Keratinocyte (primary cell): ENCODE measurements at regions not wholly inside any gene's neighbourhood (a gene's known extent, or its start where the extent isn't known, plus 50 kb on each side); places are given as distances from the start of the nearest gene placed in this dataset.

ENCODE experiments used
- EZH2 ChIP-seq: IDR thresholded peaks from one replicate; pipeline ENCODE4 v1.6.1; 2012; ENCODE audit warnings: inconsistent platforms, mild to moderate bottlenecking, low read length, moderate library complexity
- TF ChIP-seq, protein P1 (sequence below), 3 experiments: IDR thresholded peaks in 1 of 3; conservative IDR thresholded peaks in 1 of 3; optimal IDR thresholded peaks in 1 of 3; 2 replicates in 2 of 3; 3 replicates in 1 of 3; pipeline versions ENCODE3 to v1.5.1; 2011; ENCODE audit warnings: low read length in 3 of 3, mild to moderate bottlenecking in 3 of 3, moderate library complexity in 2 of 3, control low read depth in 1 of 3, inconsistent platforms in 1 of 3; ENCODE audit not compliant: insufficient read depth in 2 of 3; ENCODE audit errors: extremely low read depth in 1 of 3

DNA sequence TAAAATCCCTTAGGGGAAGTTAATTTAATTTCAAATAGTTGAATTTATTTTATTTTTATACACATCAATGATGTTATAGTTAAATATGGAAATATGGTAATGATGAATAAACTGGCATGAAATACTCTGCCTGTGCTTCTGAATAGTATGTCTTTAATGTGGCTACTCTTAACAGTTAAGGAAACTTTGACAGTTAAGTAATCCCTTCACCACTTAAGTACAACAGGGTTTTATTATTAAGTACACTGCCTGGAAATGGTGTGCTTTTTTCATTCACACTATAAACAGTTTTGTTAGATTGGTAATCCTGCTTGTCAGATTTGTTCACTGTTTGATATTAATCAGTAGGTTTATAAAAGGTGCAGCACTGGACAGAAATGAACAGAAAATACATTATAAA is 412.0 kb upstream of the ZEB2 start:
- no peak for TF ChIP-seq EZH2
- TF ChIP-seq, protein P1, sequence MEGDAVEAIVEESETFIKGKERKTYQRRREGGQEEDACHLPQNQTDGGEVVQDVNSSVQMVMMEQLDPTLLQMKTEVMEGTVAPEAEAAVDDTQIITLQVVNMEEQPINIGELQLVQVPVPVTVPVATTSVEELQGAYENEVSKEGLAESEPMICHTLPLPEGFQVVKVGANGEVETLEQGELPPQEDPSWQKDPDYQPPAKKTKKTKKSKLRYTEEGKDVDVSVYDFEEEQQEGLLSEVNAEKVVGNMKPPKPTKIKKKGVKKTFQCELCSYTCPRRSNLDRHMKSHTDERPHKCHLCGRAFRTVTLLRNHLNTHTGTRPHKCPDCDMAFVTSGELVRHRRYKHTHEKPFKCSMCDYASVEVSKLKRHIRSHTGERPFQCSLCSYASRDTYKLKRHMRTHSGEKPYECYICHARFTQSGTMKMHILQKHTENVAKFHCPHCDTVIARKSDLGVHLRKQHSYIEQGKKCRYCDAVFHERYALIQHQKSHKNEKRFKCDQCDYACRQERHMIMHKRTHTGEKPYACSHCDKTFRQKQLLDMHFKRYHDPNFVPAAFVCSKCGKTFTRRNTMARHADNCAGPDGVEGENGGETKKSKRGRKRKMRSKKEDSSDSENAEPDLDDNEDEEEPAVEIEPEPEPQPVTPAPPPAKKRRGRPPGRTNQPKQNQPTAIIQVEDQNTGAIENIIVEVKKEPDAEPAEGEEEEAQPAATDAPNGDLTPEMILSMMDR (optimal IDR thresholded peaks at IDR 0.05 in 1 of 3, IDR thresholded peaks at IDR 0.05 in 1 of 3, conservative IDR thresholded peaks at IDR 0.05 in 1 of 3; ENCODE audit: extremely low read depth in 1 of 3, insufficient read depth in 2 of 3, low read length in 3 of 3): no peak
